Mammary epithelial cell (primary cell): ENCODE measurements at regions not wholly inside any gene's neighbourhood (a gene's known extent, or its start where the extent isn't known, plus 50 kb on each side); places are given as distances from the start of the nearest gene placed in this dataset.

Experiments used
- CTCF ChIP-seq, 2 donors: IDR thresholded peaks in 1 of 2; conservative IDR thresholded peaks in 1 of 2; 2 replicates each; pipeline ENCODE4 v1.5.1; 2011 to 2012; ENCODE audit warnings: inconsistent platforms in 2 of 2, low read length in 2 of 2, mild to moderate bottlenecking in 2 of 2, control low read depth in 1 of 2, low read depth in 1 of 2; ENCODE audit not compliant: insufficient read depth in 1 of 2; ENCODE audit errors: extremely low read depth in 1 of 2
- EZH2 ChIP-seq: IDR thresholded peaks from 2 replicates; pipeline ENCODE4 v1.6.1; 2012; ENCODE audit warnings: low read length, inconsistent platforms, borderline replicate concordance

GRCh38 chrX:39577985-39578869, 519.5 kb downstream of the BCOR start:
- TF ChIP-seq CTCF (conservative IDR thresholded peaks at IDR 0.05 in 1 of 2, IDR thresholded peaks at IDR 0.05 in 1 of 2; ENCODE audit: extremely low read depth in 1 of 2, insufficient read depth in 1 of 2, low read depth in 1 of 2, low read length in 2 of 2) (no peak), EZH2 (no peak)
